ENCODE measurements at regions not wholly inside any gene's neighbourhood (a gene's known extent, or its start where the extent isn't known, plus 50 kb on each side); places are given as distances from the start of the nearest gene placed in this dataset.

GRCh38 chr4:34258176-34258575, 1986.1 kb downstream of the ARAP2 start:
- H3K4me3 ChIP-seq (ENCODE audit: low read depth, low read length, poor library complexity, severe bottlenecking), result no peak overlapping the region
- TF ChIP-seq EZH2 (IDR thresholded peaks at IDR 0.05; ENCODE audit: borderline replicate concordance, low read length), result no peak
- TF ChIP-seq, protein P1, sequence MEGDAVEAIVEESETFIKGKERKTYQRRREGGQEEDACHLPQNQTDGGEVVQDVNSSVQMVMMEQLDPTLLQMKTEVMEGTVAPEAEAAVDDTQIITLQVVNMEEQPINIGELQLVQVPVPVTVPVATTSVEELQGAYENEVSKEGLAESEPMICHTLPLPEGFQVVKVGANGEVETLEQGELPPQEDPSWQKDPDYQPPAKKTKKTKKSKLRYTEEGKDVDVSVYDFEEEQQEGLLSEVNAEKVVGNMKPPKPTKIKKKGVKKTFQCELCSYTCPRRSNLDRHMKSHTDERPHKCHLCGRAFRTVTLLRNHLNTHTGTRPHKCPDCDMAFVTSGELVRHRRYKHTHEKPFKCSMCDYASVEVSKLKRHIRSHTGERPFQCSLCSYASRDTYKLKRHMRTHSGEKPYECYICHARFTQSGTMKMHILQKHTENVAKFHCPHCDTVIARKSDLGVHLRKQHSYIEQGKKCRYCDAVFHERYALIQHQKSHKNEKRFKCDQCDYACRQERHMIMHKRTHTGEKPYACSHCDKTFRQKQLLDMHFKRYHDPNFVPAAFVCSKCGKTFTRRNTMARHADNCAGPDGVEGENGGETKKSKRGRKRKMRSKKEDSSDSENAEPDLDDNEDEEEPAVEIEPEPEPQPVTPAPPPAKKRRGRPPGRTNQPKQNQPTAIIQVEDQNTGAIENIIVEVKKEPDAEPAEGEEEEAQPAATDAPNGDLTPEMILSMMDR (IDR thresholded peaks at IDR 0.05; ENCODE audit: low read length), result no peak
- no peaks in the 10 kb centered on the region for H3K9me2 ChIP-seq (ENCODE audit: low read depth, low read length)
- no peaks in the 10 kb centered on the region for H3F3A ChIP-seq (ENCODE audit: insufficient read depth, low read length)
- H3K36me3 ChIP-seq (ENCODE audit: insufficient read depth, low read length), result no peaks in the 10 kb centered on the region
- no peak overlapping the region for H3K9ac ChIP-seq (ENCODE audit: low read length)
- no peak overlapping the region for H3K27ac ChIP-seq (ENCODE audit: low read depth, low read length, poor library complexity, severe bottlenecking)
- no peaks in the 10 kb centered on the region for H4K20me1 ChIP-seq (ENCODE audit: insufficient read depth, low read length)
- H3K4me2 ChIP-seq (ENCODE audit: low read length), result no peak overlapping the region
- H3K27me3 ChIP-seq (ENCODE audit: insufficient read depth, low read length), result no peaks in the 10 kb centered on the region
- no peaks in the 10 kb centered on the region for H3K4me1 ChIP-seq (ENCODE audit: insufficient read depth, low read length, severe bottlenecking)
- H3K9me3 ChIP-seq (ENCODE audit: low read length), result no peaks in the 10 kb centered on the region
- no peak overlapping the region for H2AFZ ChIP-seq (ENCODE audit: low read length)
- no peaks in the 10 kb centered on the region for H3K79me2 ChIP-seq (ENCODE audit: insufficient read depth, low read length)

GRCh38 chr4:34261799-34262314, 1982.5 kb downstream of the ARAP2 start:
- Histone ChIP-seq H3K27me3 (ENCODE audit: insufficient read depth, low read length) (no peaks in the 10 kb centered on the region), H3K4me1 (ENCODE audit: insufficient read depth, low read length, severe bottlenecking) (no peaks in the 10 kb centered on the region), H3K79me2 (ENCODE audit: insufficient read depth, low read length) (no peaks in the 10 kb centered on the region), H3K4me3 (ENCODE audit: low read depth, low read length, poor library complexity, severe bottlenecking) (no peak overlapping the region), H3K4me2 (ENCODE audit: low read length) (no peak overlapping the region), H3K9me2 (ENCODE audit: low read depth, low read length) (no peaks in the 10 kb centered on the region), H2AFZ (ENCODE audit: low read length) (no peak overlapping the region), H3K36me3 (ENCODE audit: insufficient read depth, low read length) (no peaks in the 10 kb centered on the region), H3K9me3 (ENCODE audit: low read length) (no peaks in the 10 kb centered on the region), H3K9ac (ENCODE audit: low read length) (no peak overlapping the region), H4K20me1 (ENCODE audit: insufficient read depth, low read length) (no peaks in the 10 kb centered on the region), H3K27ac (ENCODE audit: low read depth, low read length, poor library complexity, severe bottlenecking) (no peak overlapping the region), H3F3A (ENCODE audit: insufficient read depth, low read length) (no peaks in the 10 kb centered on the region)
- no peak for TF ChIP-seq EZH2 (IDR thresholded peaks at IDR 0.05; ENCODE audit: borderline replicate concordance, low read length)
- TF ChIP-seq, protein P1 (IDR thresholded peaks at IDR 0.05; ENCODE audit: low read length), result no peak

- Histone ChIP-seq H4K20me1 (ENCODE audit: insufficient read depth, low read length) (no peaks in the 10 kb centered on the region), H2AFZ (ENCODE audit: low read length) (no peak overlapping the region), H3K4me1 (ENCODE audit: insufficient read depth, low read length, severe bottlenecking) (no peaks in the 10 kb centered on the region), H3K27me3 (ENCODE audit: insufficient read depth, low read length) (no peaks in the 10 kb centered on the region), H3K36me3 (ENCODE audit: insufficient read depth, low read length) (no peaks in the 10 kb centered on the region), H3K79me2 (ENCODE audit: insufficient read depth, low read length) (no peaks in the 10 kb centered on the region), H3K4me2 (ENCODE audit: low read length) (no peak overlapping the region), H3K9ac (ENCODE audit: low read length) (no peak overlapping the region), H3K9me3 (ENCODE audit: low read length) (no peaks in the 10 kb centered on the region), H3K9me2 (ENCODE audit: low read depth, low read length) (no peaks in the 10 kb centered on the region), H3K4me3 (ENCODE audit: low read depth, low read length, poor library complexity, severe bottlenecking) (no peak overlapping the region), H3F3A (ENCODE audit: insufficient read depth, low read length) (no peaks in the 10 kb centered on the region), H3K27ac (ENCODE audit: low read depth, low read length, poor library complexity, severe bottlenecking) (no peak overlapping the region)
- TF ChIP-seq, protein P1 (IDR thresholded peaks at IDR 0.05; ENCODE audit: low read length), result no peak
- no peak for TF ChIP-seq EZH2 (IDR thresholded peaks at IDR 0.05; ENCODE audit: borderline replicate concordance, low read length)
These were observed 1974.7 kb downstream of the ARAP2 start for GRCh38 chr4:34269613-34270012.

Data from OCI-LY1 (cell line).